Adrenal gland (tissue), 9 donors: ENCODE measurements at regions not wholly inside any gene's neighbourhood (a gene's known extent, or its start where the extent isn't known, plus 50 kb on each side); places are given as distances from the start of the nearest gene placed in this dataset.
"Not testable (repeated sequence)": the region's sequence is repeated elsewhere in the genome, so short reads cannot be mapped to it uniquely, and the experiment has no call there.

Source experiments
- DNase-seq, 7 donors: peaks; one replicate each; pipeline ENCODE4 v3.0.0-alpha.2; 2019 to 2020
- H3K27ac ChIP-seq, 5 donors: fragments of 200-600 bp; sonication (generic) in 4 of 5; 1 replicate in 3 of 5; 2 replicates in 2 of 5; pipeline versions ENCODE4 v1.5.1 to v1.8.0; 2016 to 2020; ENCODE audit warnings: mild to moderate bottlenecking in 1 of 5
- H3K27me3 ChIP-seq: fragments of 200-600 bp; 2 replicates; pipeline ENCODE4 v1.8.0; 2021
- H3K36me3 ChIP-seq, 2 donors: fragments of 200-600 bp; replicated peaks in 1 of 2; 1 replicate in 1 of 2; 2 replicates in 1 of 2; pipeline versions ENCODE4 v1.5.1 to v1.8.0; 2018 to 2022
- H3K4me1 ChIP-seq, 2 donors: fragments of 200-600 bp; replicated peaks in 1 of 2; 1 replicate in 1 of 2; 2 replicates in 1 of 2; pipeline versions ENCODE4 v1.5.1 to v1.8.0; 2018 to 2021
- H3K4me3 ChIP-seq, 4 donors: fragments of 200-600 bp; sonication (generic) in 3 of 4; one replicate each; pipeline ENCODE4 v1.5.1; 2016 to 2018
- H3K9me3 ChIP-seq, 3 donors: fragments of 200-600 bp; sonication (generic) in 1 of 3; replicated peaks in 1 of 3; 1 replicate in 2 of 3; 2 replicates in 1 of 3; pipeline versions ENCODE4 v1.5.1 to v1.8.0; 2016 to 2021
- CTCF ChIP-seq, 6 experiments: fragments of 450-650 bp in 4 of 6; fragments of 200-600 bp in 2 of 6; sonication (generic) in 1 of 6; IDR thresholded peaks; 1 replicate in 5 of 6; 2 replicates in 1 of 6; pipeline versions ENCODE4 v1.5.1 to v1.8.0; 2016 to 2021; ENCODE audit warnings: antibody characterized with exemption in 6 of 6, mild to moderate bottlenecking in 2 of 6, moderate library complexity in 1 of 6
- POLR2A ChIP-seq, 2 donors: fragments of 450-650 bp; IDR thresholded peaks; one replicate each; pipeline ENCODE4 v1.6.1; 2017; ENCODE audit warnings: antibody characterized with exemption in 2 of 2, mild to moderate bottlenecking in 2 of 2, moderate library complexity in 1 of 2
- WGBS, 4 donors: extraction: QIAGEN DNeasy Blood & Tissue Kit in 2 of 4; methylation state at CpG; one replicate each; pipeline versions ENCODE4 v1.1.5 to v1.1.7; 2013 to 2017; 5-methylcytosine and 5-hydroxymethylcytosine counted together
- intact Hi-C, 2 donors: fragments of 100-400 bp; cut with DNase I; formaldehyde crosslinking; loops; one replicate each; pipeline versions ENCODE4 v1.14.1 to v1.15.0; 2022 to 2023
- donor health status: healthy with polysubstance abuse.
- donor health status: Bipolar disorder and iron deficiency.
- donor health status: DM: yes; HTN: yes; CAD: no.
- donor health status: DM: no; HTN: no; CAD: no.
- donor health status: DM: no; HTN: no; CAD: no.

- 42 to 49% (median 47%) methylated on average over 3 of the region's 3 CpGs for WGBS, 4 donors
- intact Hi-C loops: no loop called here
- peak in 3 of 7 donors; percentile 17 to 38 (median 24) for DNase-seq
- no peak overlapping the region for H3K27ac ChIP-seq
- H3K9me3 ChIP-seq: no peaks in the 10 kb centered on the region
- no peaks in the 10 kb centered on the region for H3K4me1 ChIP-seq
- H3K36me3 ChIP-seq: no peaks in the 10 kb centered on the region
- no peaks in the 10 kb centered on the region for H3K27me3 ChIP-seq
- TF ChIP-seq POLR2A (IDR thresholded peaks at IDR 0.05) (no peak), CTCF (IDR thresholded peaks at IDR 0.05) (no peak)
- no peak overlapping the region for H3K4me3 ChIP-seq
Measured at GRCh38 chr7:130803127-130803526, 69.1 kb upstream of the KLF14 start.

- 40 to 56% (median 53%) methylated on average over 3 of the region's 3 CpGs for WGBS, 4 donors
- no peak for DNase-seq
Measured at GRCh38 chr7:130804220-130804619, 70.2 kb upstream of the KLF14 start.

GRCh38 chr7:130812819-130813218, 78.8 kb upstream of the KLF14 start:
- H3K36me3 ChIP-seq, H3K9me3 ChIP-seq, DNase-seq, H3K4me1 ChIP-seq, intact Hi-C loops, H3K27me3 ChIP-seq, H3K4me3 ChIP-seq, H3K27ac ChIP-seq: not testable (repeated sequence)
- WGBS, 4 donors: 87 to 98% (median 90%) methylated on average over 4 of the region's 4 CpGs

More at GRCh38 chr7:130804220-130804619, 70.2 kb upstream of the KLF14 start:
- Histone ChIP-seq H3K36me3 (no peaks in the 10 kb centered on the region), H3K27ac (no peak overlapping the region), H3K27me3 (no peaks in the 10 kb centered on the region), H3K9me3 (no peaks in the 10 kb centered on the region), H3K4me3 (no peak overlapping the region), H3K4me1 (no peaks in the 10 kb centered on the region)
- TF ChIP-seq CTCF (IDR thresholded peaks at IDR 0.05) (no peak), POLR2A (IDR thresholded peaks at IDR 0.05) (no peak)
- intact Hi-C loops: no loop called here

GRCh38 chr7:130814778-130815335, 80.8 kb upstream of the KLF14 start:
- H3K4me1 ChIP-seq: no peaks in the 10 kb centered on the region
- H3K27ac ChIP-seq: no peak overlapping the region
- H3K27me3 ChIP-seq: no peaks in the 10 kb centered on the region
- H3K9me3 ChIP-seq: no peaks in the 10 kb centered on the region
- DNase-seq: peak in 1 of 7 donors; percentile 20
- intact Hi-C loops: no loop called here
- 56 to 71% (median 64%) methylated on average over 2 of the region's 2 CpGs for WGBS, 4 donors
- H3K36me3 ChIP-seq: no peaks in the 10 kb centered on the region
- TF ChIP-seq POLR2A (IDR thresholded peaks at IDR 0.05) (no peak), CTCF (IDR thresholded peaks at IDR 0.05) (peak in 5 of 6 experiments; percentile 13 to 36 (median 30))
- no peak overlapping the region for H3K4me3 ChIP-seq

- H3K9me3 ChIP-seq: no peaks in the 10 kb centered on the region
- no peaks in the 10 kb centered on the region for H3K27me3 ChIP-seq
- no peaks in the 10 kb centered on the region for H3K36me3 ChIP-seq
- WGBS, 4 donors: 57 to 80% (median 73%) methylated on average over 2 of the region's 2 CpGs
- no peak for TF ChIP-seq POLR2A (IDR thresholded peaks at IDR 0.05)
- TF ChIP-seq CTCF (IDR thresholded peaks at IDR 0.05): no peak
- no peaks in the 10 kb centered on the region for H3K4me1 ChIP-seq
- H3K4me3 ChIP-seq: no peak overlapping the region
- no peak overlapping the region for H3K27ac ChIP-seq
- DNase-seq: no peak
- intact Hi-C loops: no loop called here
Measured at GRCh38 chr7:130818056-130818455, 84.0 kb upstream of the KLF14 start.
